Amniotic stem cell (primary cell): ENCODE measurements at regions not wholly inside any gene's neighbourhood (a gene's known extent, or its start where the extent isn't known, plus 50 kb on each side); places are given as distances from the start of the nearest gene placed in this dataset.

Experiments used
- DNase-seq: peaks from one replicate; lab custom pipeline; 2025; lab: John Stamatoyannopoulos, UW

DNA sequence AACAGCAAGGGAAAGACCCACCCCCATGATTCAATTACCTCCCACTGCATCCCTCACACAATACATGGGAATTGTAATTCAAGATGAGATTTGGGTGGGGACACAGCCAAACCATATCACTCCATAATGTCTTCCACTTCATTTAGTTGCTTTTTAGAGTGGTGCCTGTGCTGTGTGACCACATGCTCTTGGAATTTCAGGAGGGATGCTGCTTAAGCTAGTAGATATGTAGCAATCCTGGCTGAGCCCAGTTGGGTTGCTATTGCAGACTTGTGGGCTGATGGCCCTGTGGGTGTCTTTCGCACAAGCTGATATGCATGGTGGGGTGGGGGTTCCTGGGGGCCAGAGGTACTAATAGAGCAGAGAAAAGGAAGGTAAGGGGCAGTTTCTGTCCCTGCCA lies 160.4 kb upstream of the SYT6 start:
- no peak for DNase-seq

DNA sequence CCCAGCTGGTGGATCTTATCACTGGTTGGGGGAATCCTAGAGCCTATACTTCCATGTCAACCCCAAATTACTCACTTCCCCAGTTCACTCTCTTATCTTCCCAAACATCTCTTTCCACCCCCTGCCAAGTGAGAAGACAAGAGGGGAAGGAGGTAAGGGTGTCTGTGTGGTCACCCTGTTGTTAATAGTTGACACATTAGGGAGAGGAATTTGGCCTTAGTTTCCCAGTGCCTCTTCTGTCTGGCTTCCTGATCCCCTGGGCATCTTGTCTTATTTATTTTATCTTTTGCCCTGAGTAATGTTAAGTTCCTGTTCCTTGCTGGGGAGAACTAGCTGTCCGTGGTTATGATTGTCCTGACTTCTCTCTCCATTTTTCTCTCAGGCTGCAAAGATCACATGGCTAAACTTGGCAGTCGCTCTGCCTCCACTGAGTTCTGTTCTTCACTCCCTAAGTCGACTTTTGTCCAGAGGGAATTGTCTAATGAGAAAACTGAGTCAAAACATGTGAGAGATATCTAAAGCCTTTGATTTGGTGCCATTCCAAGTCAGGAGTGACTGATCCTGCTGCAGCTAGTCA lies 157.1 kb upstream of the SYT6 start:
- no peak for DNase-seq

DNA sequence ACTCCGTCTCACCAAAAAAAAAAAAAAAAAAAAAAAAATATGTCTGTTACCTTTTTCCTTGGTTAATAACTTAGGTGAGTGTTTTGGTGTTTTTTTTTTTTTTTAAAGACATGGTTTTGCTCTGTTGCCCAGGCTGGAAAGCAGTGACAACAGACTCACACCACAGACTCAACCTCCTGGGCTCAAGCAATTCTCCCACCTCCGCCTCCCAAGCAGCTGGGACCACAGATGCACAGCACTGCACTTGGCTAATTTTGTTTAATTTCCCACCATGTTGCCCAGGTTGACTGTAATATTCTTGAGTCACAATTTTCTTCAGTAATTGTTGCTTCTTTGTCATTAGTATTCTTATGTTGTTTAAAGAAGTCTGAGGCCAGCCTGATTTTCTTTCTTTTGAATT lies 149.2 kb upstream of the SYT6 start:
- no peak for DNase-seq

DNA sequence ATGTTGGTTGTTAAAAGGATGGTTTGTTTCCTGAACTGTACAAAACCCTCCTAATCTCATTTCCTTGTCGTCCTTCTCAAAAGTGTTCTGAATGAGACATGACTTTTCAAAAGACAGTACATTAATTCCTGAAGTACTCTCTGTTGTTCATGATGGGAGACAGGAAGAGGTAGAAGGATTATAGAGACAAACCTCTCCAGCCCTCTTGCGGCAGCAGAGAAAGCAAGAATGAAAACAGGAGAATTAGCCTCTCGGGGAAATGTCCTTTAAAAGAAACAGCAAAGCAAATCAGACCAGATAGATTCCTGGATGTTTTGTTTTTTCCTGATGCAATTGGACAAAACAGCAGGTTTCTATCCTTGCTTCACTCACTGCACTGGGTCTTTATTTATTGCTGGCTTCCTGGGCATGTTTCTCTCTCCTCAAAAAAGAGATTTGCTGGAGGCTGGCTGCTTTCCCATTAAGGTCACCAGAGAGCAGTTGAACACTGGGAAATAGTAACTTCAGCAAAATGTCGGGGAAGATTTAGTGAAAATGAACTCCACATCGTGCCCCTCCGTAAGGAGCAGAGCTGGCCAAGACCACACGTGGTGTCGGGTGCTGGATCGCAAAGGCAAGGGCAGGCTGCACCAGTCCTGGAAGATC lies 145.8 kb upstream of the SYT6 start:
- no peak for DNase-seq

DNA sequence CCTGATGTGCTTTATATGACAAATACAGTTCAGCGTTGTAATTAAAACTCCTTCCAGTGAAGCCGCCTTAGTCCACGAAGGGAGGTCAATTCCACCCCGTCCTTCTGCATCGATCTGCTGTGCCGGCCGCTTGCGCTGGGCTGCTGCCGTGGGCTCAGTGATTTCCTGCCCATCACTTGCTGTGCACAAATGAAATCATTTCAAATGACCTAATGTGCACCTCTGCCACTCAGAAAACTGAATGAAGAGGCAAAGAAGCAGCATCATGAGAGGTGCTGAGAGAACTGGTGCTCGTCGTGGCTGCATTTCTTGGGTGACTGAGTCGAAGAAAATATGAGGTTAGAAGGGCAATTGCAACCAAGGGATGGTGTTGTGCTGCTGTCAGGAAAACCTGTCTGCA lies 144.3 kb upstream of the SYT6 start:
- no peak for DNase-seq

DNA sequence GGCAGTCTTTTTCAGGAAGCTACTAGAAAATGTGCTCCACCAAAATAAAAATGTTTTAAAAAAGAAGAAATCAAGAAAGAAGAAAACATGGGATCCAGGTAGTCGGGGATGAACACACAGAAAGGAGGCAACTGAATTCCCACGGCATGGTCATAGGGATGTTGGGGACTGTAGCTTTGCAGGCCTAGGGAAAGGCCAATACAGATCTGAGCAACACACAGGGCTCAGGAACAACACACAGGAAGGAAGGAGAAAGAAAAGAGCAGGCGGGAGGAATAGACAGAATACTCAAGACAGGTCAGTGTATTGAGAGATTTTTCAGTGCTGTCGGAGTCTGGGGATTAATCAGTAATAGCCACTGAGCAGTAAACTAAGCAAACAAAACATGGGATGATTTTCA lies 142.7 kb upstream of the SYT6 start:
- DNase-seq: no peak

DNA sequence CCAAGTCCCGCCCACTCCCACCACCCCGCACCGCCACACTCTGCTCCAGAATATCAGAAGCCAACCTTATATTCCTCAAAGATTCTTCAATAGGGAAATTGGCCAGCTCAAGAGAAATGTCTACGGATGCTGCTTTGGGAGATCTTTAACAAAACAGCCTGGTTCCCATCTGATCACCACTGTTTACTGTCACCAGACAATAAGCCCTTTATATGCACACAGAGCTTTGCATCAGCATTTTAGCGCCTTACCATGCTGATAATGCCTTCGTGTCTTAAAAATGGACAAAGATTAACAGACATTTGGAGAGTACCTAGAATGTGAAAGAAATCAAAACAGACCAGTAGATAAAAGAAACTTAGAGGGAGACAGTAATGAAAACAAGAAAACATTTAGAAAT lies 141.7 kb upstream of the SYT6 start:
- DNase-seq: no peak

DNA sequence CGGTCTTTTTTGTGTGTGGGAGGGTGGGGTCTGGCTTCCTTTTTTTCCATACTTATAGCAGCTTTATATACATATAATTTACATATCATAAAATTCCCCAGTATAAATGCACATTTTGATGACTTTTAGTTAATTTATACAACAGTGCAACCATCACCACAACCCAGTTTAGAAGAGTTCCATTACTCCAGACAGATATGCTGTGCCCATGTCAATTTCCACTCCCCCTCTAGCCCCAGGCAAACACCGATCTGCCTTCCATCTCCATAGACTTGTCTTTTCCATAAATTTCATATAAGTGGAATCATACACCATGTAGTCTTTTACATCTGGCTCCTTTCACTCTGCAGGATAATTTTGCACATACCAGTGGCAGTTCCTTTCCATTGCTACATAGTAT lies 139.2 kb upstream of the SYT6 start:
- no peak for DNase-seq

DNA sequence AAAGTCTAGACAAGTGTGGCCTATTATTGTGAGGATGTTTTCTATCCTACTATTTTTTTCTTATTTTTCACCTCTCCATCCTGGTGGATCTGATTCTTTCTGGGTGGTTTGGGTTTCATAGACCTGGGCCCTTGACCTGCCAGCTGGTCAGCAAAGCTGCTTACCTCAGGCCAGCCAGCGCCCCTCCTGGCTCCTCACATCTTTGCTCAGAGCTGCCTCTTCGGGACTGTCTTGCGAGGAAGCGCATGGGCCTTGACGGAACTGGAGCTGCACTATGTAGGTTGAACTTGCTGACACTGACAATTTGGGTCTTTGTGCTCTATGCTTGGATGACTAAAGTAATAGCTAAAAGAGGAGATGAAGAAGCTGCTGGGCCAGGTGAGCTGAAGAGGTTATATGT lies 138.5 kb upstream of the SYT6 start:
- DNase-seq: no peak

DNA sequence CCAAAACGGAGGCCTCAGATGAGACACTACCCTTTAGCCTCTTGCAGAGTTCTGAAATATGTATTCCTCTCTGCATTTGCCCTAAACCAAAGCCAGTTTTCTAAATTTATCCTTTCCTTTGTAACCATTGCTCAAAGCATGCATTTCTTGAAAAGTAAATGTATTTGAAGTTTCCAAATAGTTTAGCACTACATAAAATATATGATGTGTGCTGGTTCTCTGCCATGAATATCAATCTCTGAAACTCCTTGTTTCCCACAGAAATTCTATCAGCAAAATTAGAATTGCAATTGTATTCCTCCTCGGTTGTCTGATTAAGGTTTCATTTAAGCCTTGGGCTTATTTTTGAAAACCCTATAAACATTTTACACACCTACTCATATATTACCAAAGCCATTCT lies 137.1 kb upstream of the SYT6 start:
- DNase-seq: no peak

DNA sequence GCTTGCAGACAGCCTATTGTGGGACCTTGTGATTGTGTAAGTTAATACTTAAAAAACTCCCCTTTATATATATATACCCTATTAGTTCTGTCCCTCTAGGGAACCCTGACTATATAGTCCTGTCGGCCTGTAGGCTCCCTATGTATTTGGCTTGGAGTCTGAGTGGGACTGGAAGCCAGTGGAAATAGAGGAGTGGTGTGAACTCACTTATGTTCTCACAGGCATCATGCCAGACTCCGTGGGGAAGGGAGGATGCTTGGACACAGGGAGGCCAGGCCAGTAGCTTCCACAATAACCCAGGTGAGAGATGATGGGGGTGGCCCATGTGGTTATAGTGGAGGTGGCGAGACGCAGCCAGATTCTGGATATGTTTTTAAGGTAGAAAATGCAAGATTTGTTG lies 136.7 kb upstream of the SYT6 start:
- DNase-seq: no peak

DNA sequence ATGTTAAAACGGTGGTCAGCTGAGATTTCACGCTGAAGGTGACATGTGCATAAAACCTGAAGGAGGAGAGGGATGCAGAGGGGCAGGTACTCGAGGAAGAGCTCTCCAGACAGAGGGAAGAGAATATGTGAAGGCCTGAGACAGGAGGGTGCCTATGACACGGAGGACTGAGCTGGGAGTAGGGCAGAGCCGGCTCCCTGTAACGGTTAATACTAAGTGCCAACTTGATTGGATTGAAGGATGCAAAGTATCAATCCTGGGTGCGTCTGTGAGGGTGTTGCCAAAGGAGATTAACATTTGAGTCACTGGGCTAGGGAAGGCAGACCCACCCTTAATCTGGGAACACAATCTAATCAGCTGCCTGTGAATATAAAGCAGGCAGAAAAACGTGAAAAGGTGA lies 136.2 kb upstream of the SYT6 start:
- no peak for DNase-seq

DNA sequence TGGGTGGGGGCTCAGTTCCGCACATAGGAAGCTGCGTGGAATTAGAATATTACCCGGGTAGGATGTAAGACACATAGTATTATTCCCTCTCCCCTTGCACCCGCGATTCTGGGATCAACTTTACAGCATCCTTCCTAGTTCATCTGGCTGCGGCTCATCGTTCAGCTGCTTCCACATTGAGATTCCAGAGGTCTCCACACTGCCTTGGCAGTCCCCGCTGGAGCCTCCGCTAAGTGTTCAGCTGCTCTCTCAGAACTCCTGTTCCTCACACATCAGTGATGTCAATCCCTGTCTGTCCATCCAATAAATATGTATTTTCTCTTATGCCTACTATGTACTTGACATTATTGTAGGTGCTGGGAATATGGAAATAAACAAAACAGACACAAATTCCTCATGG lies 135.6 kb upstream of the SYT6 start:
- DNase-seq: no peak

DNA sequence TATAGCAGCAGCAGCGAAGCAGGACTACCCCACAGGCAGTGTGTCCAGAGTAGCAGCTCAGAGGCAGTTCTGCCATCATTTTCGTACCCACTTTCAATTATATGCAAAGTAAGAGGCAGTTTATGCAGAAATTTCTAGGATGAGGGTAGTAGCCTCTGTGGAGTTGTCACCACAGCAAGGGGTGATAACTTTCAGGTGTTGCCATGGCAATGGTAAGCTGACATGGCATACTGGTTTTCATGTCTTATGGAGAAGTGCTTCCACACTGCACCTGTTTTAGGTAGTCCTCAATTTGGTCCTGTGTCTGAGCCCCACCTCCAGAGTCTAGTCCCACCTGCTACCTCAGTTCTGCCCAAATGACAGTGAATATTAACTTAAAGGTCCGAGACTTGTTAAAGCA lies 133.3 kb upstream of the SYT6 start:
- DNase-seq: no peak

DNA sequence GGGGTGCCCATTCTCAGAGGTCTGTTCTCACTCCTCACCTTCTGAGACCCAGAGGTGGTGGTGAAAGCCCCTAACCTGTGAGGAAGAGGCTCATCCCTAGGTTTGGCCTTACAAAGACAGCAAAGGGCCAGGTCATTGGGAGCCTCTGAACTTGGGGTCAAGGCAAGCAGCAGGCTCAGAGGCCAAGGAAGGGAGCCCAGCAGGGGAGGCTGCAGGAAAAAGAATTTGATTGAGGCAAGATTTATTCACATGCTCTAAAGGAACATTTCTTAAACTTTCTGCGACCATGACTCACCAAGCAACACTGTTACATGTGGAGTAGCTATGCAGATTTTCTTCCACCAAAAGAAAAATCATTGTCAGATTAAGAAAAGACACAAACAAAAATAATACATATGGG lies 132.5 kb upstream of the SYT6 start:
- no peak for DNase-seq

DNA sequence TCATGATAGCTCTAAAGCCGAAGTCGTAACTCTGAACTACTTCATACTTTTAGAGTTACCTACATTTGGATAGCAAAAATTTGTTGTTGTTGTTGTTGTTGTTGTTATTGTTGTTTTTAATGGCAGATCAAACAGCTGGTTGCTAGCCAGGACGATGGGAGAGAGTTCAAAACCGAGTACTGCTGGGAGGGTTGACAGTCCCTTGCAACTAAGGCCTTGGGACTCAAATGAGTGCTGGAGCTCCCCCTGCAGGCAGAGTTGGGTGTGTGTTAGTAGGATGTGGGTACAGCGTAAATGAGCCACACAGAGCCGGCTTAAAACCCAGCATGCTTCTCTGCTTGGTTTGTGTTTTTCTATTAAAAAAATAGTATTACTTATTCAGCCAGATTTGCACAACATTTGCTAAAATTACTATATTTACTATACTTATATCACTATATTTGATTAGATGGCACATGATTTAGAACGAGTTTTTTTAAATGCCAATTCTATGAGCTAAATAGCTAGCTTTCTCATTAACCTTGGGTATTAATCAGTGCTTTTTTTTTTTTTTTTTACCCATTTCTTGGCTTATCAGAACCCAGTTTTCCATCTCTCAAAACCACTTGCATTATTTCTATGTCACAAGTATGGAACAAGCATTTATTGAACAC lies 129.2 kb upstream of the SYT6 start:
- DNase-seq: peak; percentile 58

DNA sequence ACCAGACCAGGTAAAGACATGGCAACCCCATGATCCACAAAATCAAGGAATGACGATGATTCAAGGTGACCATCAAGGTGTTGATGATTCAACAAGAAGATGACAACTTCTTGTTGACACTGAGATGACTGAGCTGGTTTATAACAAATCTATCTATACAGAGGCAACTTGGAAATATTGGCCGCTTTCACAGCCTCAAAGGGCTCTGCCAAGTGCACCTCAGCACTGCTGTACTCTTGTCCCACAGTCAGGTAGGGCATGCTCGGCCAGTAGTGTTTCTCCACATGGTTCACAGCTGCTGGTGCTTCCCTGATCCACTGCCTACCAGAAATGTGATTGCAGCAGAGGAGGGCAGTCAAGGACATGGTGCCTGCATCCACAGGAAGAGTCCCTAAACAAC lies 125.2 kb upstream of the SYT6 start:
- no peak for DNase-seq

DNA sequence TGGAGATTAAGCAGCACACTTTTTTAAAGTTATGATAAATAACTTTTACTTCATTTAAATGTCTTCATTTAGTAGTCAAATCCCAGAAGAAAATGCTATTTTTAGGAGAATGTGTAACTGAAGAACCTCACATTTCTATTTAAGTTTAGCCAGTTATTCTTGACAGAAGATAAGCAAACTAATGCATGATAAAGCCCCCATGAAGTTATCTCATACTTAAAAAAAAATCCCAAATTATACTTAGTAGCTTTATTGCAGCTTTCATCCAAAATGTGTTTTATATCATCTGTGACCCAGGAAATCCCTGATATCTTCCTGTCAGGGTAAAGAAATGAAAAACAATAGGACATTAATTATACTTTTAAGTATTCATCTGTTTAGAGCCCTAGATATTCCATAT lies 124.8 kb upstream of the SYT6 start:
- DNase-seq: no peak

DNA sequence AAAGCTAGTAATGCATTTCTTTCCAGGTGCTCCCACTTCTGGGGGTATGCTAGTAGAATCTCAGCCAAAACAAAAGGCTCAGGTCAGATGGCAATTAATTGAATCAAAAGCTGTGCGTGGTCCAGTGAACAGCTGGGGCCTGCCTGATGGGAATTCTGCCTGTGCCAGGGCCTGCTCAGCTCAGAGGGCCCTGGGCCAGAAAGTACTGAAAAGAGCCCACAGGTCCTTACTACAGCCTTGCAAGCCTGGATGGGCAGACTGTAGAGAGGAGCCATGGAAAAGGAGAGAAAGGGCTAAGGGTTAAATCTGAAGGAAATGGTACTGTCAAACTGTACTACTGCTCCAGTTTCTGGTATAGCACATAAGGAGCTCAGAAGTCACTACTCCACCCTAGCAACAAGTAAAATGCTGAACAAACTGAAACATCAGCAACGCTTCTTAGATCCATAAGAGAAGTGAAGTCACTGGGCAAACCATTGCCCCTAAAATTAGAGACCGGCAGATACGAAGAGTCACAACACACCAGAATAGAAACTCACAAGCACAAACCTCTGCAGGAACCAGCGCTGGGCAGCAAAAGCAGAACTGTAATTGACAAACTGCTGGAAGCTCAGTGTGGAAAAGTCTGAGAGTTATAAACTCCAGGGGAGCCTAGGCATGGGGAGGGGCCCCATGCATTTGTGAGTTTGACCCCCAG lies 121.1 kb upstream of the SYT6 start:
- no peak for DNase-seq

DNA sequence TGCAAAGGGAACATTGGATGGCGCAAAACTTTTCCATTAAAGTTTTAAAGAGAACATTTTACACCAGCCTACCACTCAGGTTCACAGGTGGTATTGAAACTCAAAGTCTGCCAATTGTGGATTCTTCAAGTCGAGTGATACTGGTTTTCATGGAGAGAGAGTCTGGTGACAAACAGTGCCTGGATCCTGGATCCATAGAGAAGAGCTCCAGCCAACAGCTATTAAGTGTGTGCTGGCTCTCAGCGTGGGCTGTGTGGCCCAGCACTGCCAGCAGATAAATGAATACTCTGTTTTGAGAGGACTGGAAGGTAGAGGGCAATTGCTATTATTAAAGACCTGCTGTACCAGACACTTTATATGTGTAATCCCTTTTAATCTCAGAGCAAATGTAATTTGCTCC lies 118.9 kb upstream of the SYT6 start:
- no peak for DNase-seq

DNA sequence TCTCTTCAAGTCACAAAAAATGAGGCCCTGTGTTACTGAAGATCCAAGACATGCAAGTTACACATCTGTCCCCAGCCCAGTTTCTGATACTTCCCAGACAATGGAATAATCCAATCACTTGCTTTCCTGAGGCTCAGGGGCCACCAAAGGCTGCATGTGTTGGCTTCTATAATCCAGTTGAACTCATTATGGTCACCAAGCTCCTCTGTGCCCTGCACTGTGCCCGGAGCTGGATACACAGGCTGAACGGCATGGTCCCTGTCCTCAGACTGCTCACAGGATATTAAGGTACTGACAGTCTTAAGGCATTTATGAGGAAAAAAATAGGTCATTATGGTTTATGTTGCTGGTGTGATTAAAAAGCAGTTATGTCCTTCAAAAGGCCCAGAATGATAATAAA lies 117.0 kb upstream of the SYT6 start:
- no peak for DNase-seq

DNA sequence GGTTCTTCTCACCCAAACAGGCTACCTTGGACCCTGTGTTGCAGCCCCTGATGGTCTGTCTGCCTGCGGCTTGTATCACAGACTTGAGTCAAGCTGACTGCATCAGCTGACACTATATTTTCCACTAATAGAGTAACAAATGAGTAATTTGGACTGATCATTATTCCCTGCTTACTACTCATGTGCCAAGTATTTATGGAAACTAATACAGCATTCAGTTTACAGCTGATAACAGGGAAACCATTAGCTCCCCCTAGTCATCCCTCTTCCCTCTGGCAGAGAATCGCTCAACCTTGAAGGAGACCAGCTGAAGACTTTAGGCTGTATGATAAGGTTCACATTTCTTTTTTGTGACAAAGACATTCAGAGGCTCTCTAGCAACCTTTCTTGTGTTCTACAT lies 116.6 kb upstream of the SYT6 start:
- DNase-seq: no peak

DNA sequence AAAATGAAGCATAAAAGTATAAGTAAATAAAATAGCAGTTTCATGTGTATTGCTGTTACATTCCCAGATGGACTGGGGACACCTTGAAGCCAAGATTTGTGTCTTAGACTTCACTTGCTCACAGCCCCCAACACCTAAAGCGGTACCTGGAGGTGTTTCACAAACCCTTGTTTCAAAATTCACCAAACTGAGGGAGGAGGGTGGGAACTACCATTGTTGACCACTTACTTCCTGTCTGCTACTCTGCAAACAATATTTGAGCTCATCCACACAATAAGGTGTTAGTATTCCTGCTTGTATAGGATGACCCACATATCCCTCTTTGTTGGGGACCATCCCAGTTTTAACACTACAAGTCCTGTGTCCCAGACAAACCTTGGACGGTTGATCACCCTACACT lies 115.9 kb upstream of the SYT6 start:
- DNase-seq: no peak
